ENCODE measurements at regions not wholly inside any gene's neighbourhood (a gene's known extent, or its start where the extent isn't known, plus 50 kb on each side); places are given as distances from the start of the nearest gene placed in this dataset.

DNA sequence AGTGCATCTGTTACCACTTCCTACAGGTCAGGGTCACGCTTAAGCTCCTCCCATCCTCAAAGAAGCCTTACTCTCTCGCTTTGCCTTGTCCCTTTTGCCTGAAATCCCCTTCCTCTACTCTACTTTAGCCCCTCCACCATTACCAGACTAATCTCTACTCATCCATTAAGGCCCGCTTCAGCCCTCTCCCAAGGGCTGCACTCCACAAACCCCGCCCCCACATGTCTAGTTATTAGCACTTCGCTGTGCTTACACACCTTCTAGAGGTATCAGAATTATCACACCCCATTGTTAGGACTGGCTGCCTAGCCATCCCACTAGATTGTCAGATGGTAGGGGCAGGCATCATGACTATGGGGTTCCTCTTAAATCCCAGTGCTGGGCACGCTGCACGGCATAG is 565.7 kb upstream of the WWC1 start:
- no peak for DNase-seq

DNA sequence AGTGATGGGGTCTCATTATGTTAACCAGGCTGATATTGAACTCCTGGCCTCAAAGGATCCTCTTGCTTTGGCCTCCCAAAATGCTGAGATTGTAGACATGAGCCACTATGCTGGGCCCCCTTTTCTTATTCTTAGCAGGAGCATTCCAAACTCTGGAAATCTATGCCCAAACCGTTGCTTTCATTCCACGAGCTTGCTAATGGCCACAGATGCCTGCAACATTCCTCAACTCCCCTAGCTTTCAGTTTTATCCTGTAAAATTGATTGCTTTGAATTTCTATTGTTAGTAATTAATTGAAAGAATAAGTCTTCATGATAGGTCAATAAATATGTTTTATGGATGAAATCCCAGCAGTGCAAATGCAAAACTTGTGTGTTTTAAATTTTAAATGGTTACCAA is 564.8 kb upstream of the WWC1 start:
- DNase-seq, result no peak

DNA sequence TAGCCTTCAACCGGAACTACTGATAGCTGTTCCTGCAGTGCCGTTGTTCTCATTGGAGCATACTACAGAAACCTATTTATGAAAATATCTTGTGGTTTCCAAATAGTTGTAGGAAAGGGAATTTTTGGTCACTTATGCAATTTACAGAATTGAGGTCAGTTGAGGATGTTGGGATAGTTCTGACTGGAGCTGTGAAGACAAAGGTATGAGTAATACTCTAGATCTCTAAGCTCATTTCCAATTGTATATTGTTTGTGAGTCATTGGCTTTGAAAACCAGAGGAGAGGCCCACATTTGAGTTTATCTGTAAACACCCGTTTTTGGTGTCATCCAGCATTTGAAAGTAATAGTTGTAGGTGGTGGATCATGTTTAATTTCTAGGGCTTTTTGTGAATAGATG is 561.3 kb upstream of the WWC1 start:
- DNase-seq, result no peak

DNA sequence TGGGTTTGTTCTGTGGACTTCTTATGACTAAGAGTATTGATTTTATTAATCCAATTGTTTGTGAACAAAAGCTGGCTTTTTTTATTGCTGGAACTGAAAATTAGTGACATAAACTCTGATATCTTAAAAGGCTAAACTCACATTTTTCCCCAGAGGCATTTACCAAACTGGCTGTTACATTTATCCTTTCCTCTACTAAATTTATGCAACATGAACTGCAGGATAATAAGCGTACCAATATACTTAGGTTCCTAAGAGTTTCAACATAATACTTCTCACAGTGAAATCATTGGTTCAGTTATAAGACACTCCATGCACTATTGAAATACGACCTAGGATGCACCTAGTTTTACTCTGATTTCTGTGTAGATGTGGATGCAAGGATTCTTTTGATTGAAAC is 560.8 kb upstream of the WWC1 start:
- no peak for DNase-seq

DNA sequence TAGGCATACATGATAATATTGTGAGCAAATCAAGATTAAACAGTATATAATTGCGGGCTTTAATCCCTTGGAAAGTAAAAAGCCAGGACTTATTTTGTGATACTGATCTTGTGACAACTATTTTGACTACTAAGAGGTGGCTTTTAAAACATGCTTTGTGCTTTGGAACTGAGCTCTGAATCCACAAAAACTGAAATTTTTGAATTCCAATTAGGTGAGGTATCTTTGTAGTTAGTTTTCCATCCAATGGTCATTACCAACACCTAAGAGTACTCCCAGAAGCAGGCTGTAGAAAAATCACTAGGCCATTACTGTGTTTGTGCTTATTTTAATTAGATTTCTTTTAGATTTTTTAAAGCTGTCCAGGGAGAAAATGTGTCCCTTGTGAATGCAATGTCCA is 559.5 kb upstream of the WWC1 start:
- DNase-seq, result no peak

DNA sequence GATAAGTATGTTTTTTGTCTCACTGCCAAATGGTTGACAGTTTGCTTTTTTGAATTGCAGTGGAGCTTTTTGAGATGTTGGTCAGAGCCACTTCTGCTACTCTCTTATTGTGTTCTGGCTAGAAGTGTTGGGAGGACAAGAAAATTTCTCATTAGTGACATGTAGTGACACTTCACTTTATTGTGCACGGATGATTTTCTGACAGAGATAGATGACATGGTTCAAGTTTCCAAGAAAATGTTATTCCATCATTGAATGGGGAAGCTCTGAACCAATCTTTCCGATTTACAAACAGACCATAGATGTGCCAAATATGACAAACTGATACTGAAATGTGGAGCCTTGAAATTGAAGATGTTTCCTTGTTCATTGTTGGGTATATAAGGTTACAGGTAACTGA is 558.9 kb upstream of the WWC1 start:
- no peak for DNase-seq

DNA sequence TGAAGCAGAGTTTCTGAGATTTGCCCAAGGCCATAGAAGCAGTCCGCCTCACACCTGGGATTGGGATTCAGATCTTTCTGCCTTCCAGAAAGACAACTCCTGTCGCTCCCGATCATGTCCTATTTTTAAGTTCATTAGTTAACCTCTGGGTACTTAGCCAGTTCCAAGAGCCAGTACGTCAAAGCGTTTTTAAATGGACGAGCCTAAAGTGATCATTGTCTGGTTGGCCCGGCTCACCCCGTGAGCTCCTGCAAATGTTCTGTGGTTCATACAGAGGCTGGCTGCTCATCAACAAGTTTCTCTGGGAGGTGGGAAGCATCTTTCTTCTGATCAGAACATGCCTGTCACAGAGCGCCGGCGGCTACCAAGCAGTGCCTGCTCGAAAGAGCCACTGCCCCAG is 554.5 kb upstream of the WWC1 start:
- DNase-seq, result no peak

DNA sequence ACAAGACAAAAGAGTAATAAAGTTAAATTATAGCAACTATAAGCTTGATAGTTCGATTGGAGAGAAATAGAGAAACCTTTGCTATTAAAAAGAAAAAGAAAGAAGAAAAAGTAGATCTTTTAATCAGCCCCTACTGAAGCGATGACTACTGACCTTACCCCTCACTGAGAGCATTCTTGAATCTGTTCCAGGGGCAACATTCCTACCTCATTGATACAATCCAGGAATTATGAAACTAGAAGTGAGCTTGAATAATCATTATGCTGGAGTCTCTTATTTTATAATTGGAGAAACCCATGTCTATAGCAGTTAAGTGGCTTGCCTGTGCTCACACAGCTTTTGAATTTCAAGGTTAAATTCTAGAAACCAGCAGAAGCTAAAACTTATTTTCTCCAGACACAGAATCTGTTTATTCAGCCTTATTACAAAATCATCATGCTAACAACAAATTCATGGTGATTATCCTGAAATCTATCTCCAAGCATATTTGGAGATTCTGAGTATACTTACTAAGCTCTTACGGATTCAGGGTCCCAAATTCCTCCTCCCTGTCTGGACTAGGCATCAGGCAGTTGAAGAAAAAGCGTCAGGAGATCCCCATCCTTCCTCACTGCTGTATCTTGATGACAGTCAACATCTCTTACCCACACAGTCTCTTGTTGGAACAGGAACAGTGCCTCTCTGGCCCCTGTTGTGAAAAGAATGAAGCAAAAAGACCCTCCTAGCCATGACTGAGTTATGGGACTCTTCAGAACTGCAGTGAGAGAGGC is 547.6 kb upstream of the WWC1 start:
- DNase-seq, result no peak

DNA sequence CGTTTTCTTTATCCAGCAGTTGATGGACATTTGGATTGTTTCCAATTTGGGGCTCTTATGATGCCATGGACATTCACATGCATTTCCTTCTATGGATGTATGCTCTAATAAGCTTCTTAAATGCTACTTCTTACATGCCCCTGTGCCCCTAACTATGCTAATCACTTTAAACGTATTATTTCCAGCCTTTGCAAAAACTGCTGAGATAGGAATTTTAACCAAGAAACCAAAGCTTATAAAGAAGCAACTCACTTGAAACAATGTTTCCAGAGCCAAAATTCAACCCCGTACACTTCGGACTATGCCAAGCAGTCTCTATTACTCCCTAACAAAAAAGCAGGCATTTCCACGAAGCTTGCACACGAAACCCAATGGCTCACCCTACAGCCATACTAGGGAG is 545.6 kb upstream of the WWC1 start:
- no peak for DNase-seq

DNA sequence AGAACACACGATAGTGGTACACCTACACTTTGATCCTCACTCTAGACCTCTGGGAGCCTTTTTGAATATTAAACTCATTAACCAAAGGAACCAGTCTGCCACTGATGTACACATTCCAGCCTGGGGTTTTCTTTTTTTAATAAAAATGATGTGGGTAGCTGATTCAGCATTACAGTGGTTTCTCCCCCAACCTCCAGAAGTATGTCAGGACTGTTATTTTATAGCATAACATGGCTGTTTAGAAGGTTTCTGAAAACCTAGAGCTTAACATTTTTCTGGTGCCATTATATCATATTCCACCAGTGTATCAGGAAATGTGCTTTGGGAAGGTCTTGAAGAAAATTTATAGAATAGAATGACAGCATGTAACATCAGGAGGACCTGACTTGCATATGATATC is 540.9 kb upstream of the WWC1 start:
- no peak for DNase-seq

DNA sequence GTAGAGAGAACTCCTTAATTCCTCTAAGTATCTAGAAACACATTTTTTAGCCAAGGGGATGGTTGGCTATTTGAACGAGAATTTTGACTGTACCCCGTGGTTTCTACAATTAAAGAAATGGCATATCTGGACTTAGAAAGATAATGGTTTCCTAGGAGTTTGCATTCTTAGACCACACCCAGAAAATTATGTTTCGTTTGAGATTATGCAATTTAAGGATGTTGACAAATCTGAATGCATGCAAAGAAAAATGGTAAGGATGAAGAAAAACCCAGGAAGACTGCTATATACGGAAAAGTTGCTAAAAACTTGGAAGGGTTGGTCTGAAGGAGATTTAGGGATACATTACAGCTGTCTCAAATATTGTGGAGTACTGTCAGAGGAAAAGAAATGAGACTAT is 538.5 kb upstream of the WWC1 start:
- no peak for DNase-seq

DNA sequence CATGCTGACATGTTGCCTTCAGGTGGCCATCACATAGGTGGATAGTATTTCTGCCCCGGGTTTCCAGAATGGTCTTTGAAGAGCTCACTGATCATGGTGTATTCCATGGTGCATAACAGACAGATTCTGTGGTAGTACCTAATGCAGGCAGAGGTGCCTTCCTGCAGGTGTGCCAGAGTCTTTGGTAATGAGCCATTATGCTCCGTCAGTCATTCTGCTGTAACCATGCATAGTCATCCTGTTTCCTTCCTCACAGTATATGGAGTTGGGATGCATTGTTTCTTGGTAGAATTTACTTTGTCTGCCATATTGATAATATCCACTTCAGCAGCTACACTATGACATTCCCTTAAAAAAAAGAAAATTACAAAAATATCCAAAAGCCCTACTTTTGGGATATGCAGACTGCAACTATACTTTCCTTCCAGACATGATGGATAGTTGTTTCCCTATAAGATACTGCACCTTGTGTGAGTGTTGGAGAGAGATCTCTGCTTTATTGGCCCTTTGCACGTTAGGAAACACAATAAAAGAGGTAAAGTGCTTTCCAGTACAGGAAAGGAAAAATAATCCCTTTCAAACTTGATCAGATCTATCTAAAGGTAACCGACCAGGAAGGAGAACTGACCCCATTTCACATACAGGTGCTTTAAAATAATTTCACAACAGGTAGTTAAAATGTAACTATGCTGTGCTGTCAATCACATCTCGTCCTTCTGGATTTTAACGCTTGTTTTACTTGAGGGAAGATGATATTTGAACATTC is 537.5 kb upstream of the WWC1 start:
- DNase-seq, result no peak

DNA sequence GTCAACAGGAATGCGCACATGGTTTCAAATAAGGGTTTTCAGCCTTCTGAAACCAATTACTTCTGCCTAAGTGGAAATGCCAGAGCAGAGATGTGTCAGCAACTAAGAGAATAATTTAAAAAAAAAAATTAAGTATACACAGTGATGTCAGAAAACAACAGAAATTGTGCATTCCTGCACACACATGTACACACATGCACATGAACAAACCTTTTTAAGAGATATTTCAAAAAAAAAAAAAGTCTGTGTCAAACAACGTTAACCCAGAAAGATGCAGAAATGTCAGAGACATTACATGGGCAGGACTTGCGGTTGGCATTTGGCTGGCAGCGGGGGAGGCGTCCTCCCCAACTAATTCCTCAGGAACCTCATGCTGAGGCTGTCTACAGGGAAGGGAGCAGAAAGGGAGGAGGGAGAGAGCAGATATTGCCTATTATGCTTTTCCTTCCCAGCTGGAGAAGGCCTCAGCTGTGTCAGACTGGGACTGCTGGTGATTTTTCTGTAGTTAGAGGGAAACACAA is 536.9 kb upstream of the WWC1 start:
- DNase-seq, result no peak

DNA sequence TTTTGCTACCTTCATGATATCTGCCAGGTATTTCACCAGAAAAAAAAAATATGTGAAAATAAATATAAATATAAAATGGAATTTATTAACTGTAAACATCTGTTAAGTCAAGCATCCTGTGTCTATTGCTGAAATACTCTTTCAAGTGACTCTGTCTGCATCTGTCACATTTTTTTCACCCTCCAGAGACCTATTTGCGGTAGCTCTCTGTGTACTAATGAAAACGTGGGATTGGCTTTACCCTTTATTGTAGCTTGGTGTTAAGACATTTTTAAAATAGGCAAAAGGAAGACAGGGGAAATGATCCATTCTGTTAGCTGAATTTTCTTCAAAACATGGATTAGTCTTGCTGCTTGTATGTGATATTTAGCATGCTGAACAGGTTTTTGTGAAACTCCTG is 536.0 kb upstream of the WWC1 start:
- no peak for DNase-seq

DNA sequence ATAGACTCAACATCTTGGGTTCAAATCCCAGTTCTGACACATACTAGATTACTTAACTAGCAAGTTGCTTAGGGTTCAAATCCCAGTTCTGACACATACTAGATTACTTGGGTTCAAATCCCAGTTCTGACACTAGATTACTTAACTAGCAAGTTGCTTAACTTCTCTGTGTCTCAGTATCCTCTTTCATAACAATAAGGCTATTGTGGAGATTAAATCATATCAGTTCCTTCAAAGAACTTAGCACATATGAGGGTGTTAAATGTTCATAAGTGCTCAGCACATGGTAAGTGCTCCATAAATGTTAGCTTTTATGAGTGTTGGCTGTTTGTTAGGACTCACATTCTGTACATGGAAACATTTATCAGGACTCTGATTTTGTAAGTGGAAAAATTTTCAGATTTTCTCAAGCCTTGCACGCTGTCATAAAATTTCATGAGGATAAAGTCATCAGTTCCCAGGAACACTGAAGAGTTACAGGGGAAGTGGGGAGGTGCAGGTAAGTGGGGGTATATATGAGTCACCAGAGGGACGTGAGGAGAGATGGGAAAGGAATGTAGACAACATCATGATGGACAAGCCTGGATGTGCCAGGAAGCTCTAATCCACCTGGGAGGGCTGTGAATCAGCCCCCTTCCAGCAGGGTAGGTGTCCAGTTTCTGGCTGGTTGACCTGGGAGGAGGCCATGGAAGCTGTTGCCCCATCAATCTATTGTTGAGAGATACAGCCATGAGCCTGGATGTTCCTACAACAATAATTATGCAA is 532.2 kb upstream of the WWC1 start:
- DNase-seq, result no peak

DNA sequence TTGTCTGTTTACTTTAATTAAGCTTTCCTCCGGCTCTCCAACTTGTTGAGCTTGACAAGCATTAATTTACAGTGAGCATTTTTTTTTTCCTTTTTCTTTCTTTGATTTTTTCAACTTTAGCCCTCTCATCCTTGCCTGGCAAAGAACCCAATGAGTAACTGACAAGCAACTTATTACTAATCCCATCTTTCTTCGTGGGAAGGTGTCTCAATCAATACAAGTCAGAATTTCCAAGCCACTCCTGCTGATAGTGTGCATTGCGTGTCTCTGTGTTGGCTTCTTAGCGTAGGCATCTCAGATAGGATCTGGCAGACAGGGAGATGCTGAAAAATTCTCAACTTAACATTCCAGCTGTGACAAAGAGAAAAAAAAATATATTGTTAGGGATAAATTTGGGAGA is 527.7 kb upstream of the WWC1 start:
- no peak for DNase-seq

DNA sequence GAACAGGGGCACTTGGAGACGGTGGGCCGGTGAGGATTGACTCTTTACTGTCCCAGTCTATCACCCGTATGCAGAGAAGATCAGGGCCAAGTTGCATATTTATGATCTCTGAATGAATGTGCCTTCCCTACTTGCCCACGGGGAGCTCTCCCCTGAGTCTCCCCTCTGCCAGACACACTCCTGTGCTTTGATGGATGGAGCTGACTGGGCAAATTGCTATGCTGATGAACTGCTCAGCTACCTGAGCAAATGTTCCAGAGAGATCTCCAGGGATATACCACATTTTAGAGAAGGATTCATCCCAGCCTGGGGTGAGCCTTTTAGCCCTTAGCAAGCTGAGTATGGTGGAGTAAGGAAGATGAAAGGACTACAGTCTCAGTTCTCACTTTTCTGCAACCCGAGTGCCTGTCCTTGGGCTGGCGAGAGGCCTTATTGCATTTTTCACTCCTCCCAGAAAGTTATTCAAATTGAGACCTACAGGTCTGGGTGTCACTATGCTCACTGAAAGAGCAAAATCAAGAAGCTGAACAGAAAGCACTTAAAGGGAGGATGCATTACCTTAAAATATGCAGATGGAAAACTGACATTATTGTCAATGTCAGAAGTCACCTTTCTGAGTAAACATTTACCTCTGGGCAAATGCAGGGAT is 526.7 kb upstream of the WWC1 start:
- DNase-seq, result no peak

DNA sequence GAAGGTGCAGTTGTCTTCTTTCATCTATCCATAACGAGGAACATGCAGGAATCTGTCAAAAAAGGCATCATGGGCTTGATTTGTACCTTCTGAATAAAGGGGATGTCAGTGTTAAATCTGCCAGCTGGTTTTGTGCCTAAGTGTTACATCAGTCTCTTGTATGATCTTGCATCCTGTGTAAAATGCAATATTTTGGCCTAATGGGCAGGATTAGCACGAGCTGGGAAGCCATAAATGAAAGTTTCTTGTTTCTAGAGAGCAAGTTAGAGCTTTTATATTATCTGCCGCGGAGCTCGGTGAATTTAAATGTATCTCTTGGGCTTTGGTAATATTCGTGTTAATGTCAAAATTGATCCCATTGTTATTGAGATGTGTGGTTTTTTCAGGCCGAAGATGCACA is 526.1 kb upstream of the WWC1 start:
- no peak for DNase-seq

DNA sequence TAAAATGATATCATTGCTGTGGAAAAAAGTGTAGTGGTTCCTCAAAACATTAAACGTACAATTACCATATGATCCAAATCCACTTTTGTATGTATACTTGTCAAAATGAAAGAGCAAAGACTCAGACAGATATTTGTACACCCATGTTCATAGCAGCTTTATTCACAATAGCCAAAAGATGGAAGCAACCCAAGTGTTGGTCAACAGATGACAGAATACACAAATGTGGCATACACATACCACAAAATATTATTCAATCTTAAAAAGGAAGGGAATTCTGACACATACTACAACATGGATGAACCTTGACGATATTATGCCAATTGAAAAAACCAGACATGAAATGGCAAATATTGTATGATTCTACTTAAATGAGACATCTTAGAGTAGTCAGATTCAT is 524.5 kb upstream of the WWC1 start:
- DNase-seq, result no peak

DNA sequence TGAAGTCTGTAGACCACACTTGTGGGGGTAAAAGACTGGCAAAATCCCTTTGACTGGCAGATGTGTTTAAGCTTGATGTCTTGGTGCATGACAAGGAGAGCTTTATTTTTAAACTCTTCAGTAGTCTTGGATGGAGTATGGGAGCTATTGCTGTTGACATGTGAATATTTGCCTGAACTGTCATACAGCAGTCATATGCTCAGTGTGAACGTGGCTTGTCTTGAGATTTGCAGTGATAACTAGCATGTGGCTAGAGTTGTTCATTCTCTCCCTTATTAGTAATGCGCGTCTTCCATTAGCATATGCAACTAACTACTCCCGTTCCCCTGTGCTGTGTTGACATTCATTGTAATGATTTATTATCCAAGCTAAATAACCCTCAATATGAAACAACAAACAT is 523.6 kb upstream of the WWC1 start:
- no peak for DNase-seq

DNA sequence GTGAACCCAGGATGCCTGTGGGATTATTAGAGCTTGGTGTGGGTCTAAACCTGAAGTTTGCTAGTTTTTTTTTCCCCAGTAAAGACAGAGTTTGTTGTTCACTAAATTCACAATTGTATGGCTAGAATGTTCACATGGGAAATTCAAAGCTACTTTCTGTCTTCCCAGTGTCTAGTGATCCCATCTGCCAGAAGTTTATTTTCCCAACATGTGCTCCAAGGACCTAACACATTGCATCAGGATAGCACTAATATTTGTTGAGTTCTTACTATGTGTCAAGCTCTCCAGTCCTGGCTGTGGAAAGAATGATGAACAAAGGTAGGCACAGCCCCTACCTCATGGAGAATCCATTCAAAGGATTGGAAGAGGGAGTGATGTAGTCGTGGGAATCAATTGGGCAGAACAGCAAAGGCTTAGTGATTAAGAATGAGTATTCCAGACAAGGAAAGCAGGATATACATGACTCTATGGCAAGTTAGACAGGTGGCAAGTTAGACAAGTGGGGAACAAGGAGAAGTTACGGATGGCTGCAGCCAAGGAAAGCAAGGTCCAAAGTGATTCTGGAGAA is 521.5 kb upstream of the WWC1 start:
- no peak for DNase-seq

DNA sequence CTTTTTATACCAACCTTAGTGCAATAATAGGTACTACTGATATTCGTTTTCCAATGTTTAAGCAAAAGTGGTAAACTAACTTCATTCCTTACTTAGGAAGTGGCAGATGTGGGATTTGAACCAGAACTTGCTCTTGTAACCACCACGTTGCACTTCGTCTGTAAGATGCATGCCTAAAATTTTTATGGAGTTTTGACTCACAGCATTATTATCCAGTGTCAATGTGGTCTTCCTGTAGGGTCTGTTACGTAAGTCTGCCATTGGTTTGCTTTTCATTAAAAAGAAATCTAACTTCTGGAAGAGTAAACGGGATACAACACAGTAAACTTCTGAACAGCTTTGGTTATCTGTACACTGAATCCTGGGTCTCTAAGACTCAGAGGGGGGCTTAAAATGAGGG is 521.0 kb upstream of the WWC1 start:
- no peak for DNase-seq

DNA sequence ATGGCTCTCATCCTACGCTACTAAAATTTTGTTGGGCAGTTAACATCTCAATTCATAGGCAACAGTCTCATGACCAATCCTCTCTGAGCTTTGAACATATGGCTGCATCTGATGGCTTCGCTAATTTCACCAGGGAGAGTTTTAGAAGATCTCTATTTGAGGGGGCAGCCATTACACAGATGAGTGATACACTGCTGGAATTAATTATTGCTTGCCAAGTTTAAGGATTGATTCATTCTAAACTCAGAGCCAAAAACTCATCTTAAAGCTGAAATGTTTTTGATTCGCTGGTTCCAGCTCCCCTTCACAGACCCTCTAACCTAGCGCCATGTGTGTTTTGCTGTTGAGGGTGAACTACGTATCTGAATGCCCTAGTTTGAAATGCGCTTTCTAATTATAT is 519.9 kb upstream of the WWC1 start:
- DNase-seq, result no peak

Data from T-helper 2 cell (primary cell).